ENCODE measurements at regions not wholly inside any gene's neighbourhood (a gene's known extent, or its start where the extent isn't known, plus 50 kb on each side); places are given as distances from the start of the nearest gene placed in this dataset.

DNA sequence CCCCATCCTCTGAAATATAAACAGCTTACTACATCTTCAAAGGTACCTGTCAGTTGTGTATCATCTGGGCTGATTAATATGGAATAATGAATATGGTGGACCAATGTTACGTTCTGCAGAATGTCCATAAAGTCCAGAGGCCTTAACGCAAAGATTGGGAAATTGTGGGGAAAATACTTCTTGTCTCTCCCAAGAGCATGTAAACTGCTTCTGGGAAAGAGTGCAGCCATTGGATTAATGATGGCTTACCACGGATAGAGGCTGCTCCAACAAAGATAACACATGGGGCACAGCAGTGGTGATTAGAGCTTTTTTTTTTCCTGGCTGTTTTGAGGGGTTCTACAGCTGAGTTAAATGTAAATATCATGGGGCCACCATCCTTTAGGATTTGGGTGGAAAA, 340.4 kb upstream of the AKR1E2 start:
- no peak overlapping the region for H3K4me3 ChIP-seq
- H3K79me2 ChIP-seq: no peaks in the 10 kb centered on the region
- no peaks in the 10 kb centered on the region for H4K20me1 ChIP-seq (ENCODE audit: insufficient read depth, poor library complexity, severe bottlenecking)
- H3K4me2 ChIP-seq: no peak overlapping the region
- H2AFZ ChIP-seq: no peak overlapping the region
- TF ChIP-seq, protein P1, sequence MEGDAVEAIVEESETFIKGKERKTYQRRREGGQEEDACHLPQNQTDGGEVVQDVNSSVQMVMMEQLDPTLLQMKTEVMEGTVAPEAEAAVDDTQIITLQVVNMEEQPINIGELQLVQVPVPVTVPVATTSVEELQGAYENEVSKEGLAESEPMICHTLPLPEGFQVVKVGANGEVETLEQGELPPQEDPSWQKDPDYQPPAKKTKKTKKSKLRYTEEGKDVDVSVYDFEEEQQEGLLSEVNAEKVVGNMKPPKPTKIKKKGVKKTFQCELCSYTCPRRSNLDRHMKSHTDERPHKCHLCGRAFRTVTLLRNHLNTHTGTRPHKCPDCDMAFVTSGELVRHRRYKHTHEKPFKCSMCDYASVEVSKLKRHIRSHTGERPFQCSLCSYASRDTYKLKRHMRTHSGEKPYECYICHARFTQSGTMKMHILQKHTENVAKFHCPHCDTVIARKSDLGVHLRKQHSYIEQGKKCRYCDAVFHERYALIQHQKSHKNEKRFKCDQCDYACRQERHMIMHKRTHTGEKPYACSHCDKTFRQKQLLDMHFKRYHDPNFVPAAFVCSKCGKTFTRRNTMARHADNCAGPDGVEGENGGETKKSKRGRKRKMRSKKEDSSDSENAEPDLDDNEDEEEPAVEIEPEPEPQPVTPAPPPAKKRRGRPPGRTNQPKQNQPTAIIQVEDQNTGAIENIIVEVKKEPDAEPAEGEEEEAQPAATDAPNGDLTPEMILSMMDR (IDR thresholded peaks at IDR 0.05; ENCODE audit: poor library complexity): no peak
- TF ChIP-seq EZH2phosphoT487 (IDR thresholded peaks at IDR 0.05; ENCODE audit: low read depth, severe bottlenecking, unreplicated experiment) (no peak), EZH2 (IDR thresholded peaks at IDR 0.05; ENCODE audit: borderline replicate concordance) (no peak)
- H3K36me3 ChIP-seq (replicated peaks; ENCODE audit: insufficient read depth, low read depth): no peaks in the 10 kb centered on the region
- H3K27me3 ChIP-seq: no peaks in the 10 kb centered on the region
- H3K9me3 ChIP-seq (ENCODE audit: low read depth): no peaks in the 10 kb centered on the region
- no peaks in the 10 kb centered on the region for H3K4me1 ChIP-seq (ENCODE audit: insufficient read depth)
- H3K9me2 ChIP-seq (replicated peaks; ENCODE audit: insufficient read depth): no peaks in the 10 kb centered on the region
- no peak for DNase-seq (ENCODE audit: low spot score)
- WGBS (ENCODE audit: low lambda C conversion rate, missing lambda C conversion rate): 67% methylated on average over 3 of the region's 3 CpGs
- no peak overlapping the region for H3K27ac ChIP-seq

DNA sequence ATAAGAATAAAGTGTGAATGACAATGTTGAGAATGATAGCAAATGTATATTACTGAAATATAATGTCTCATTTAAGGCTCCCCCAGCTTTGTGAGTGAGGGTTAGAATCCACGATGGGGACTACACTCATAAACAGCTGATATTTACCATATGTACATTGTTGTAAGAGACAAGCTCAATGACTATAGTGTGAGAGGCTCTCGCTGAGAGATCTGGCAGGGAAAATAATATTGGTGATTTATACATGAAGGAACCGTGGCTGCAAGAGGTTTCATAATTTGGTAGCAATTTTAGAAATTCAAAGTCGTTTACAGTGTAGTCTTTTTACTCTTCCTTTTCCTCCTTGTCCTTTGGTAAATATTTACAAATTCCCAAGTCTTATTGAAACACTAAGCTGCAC, 342.2 kb upstream of the AKR1E2 start:
- DNase-seq (ENCODE audit: low spot score): no peak
- Histone ChIP-seq H3K9me2 (replicated peaks; ENCODE audit: insufficient read depth) (no peaks in the 10 kb centered on the region), H3K36me3 (replicated peaks; ENCODE audit: insufficient read depth, low read depth) (no peaks in the 10 kb centered on the region), H3K4me1 (ENCODE audit: insufficient read depth) (no peaks in the 10 kb centered on the region), H3K79me2 (no peaks in the 10 kb centered on the region), H3K27ac (no peak overlapping the region), H3K4me3 (no peak overlapping the region), H3K4me2 (no peak overlapping the region), H3K9me3 (ENCODE audit: low read depth) (no peaks in the 10 kb centered on the region), H3K27me3 (no peaks in the 10 kb centered on the region), H4K20me1 (ENCODE audit: insufficient read depth, poor library complexity, severe bottlenecking) (no peaks in the 10 kb centered on the region), H2AFZ (no peak overlapping the region)
- 48% methylated on average over 4 of the region's 4 CpGs for WGBS (ENCODE audit: low lambda C conversion rate, missing lambda C conversion rate)
- TF ChIP-seq, protein P1 (IDR thresholded peaks at IDR 0.05; ENCODE audit: poor library complexity): no peak
- no peak for TF ChIP-seq EZH2phosphoT487 (IDR thresholded peaks at IDR 0.05; ENCODE audit: low read depth, severe bottlenecking, unreplicated experiment)
- no peak for TF ChIP-seq EZH2 (IDR thresholded peaks at IDR 0.05; ENCODE audit: borderline replicate concordance)

DNA sequence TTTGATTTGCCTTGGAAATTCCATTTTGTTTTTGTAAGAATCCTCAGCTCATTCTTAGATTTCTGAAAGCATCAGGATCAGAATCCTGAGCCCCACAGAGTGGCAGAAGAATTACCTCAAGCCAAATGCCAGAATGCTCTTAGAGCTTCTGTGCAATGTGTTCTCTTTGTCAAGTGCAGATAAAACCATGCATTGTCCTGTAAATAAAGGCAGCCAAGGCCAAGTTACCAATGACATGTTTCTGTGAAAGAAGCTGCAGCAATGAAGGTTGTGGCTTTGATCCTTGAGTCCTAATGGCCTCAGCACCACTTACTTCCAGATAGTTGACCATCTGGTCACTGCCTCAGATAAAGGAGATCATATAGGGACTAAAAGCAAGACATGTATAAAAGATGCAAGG, 343.3 kb upstream of the AKR1E2 start:
- H3K9me2 ChIP-seq (replicated peaks; ENCODE audit: insufficient read depth): no peaks in the 10 kb centered on the region
- H3K4me1 ChIP-seq (ENCODE audit: insufficient read depth): no peaks in the 10 kb centered on the region
- H3K27me3 ChIP-seq: no peaks in the 10 kb centered on the region
- no peak overlapping the region for H3K27ac ChIP-seq
- no peak overlapping the region for H3K4me3 ChIP-seq
- no peak overlapping the region for H2AFZ ChIP-seq
- H3K9me3 ChIP-seq (ENCODE audit: low read depth): no peaks in the 10 kb centered on the region
- no peaks in the 10 kb centered on the region for H3K36me3 ChIP-seq (replicated peaks; ENCODE audit: insufficient read depth, low read depth)
- H4K20me1 ChIP-seq (ENCODE audit: insufficient read depth, poor library complexity, severe bottlenecking): no peaks in the 10 kb centered on the region
- no peak for DNase-seq (ENCODE audit: low spot score)
- H3K4me2 ChIP-seq: no peak overlapping the region
- TF ChIP-seq, protein P1 (IDR thresholded peaks at IDR 0.05; ENCODE audit: poor library complexity): no peak
- TF ChIP-seq EZH2 (IDR thresholded peaks at IDR 0.05; ENCODE audit: borderline replicate concordance) (no peak), EZH2phosphoT487 (IDR thresholded peaks at IDR 0.05; ENCODE audit: low read depth, severe bottlenecking, unreplicated experiment) (no peak)
- no peaks in the 10 kb centered on the region for H3K79me2 ChIP-seq

DNA sequence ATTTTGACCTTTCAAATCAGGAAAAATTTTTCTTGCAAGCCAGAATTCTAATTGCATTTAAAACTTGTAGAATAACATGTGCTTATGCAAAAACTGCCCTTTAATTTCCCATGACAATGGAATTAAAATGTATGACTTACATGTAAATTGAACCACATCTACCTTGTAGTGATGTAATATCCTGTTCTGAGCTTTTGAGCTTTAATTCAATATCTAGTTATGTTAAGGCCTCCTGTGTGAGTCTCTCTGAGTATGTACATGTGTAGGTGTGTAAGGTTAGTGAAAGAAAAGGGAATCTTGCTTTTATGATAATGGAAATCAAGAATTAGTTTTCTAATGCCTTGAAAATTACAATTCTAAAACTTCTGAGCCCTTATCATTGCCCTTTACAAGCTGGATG, 344.8 kb upstream of the AKR1E2 start:
- no peaks in the 10 kb centered on the region for H3K9me3 ChIP-seq (ENCODE audit: low read depth)
- no peaks in the 10 kb centered on the region for H3K4me1 ChIP-seq (ENCODE audit: insufficient read depth)
- no peak overlapping the region for H3K4me3 ChIP-seq
- no peaks in the 10 kb centered on the region for H3K36me3 ChIP-seq (replicated peaks; ENCODE audit: insufficient read depth, low read depth)
- no peaks in the 10 kb centered on the region for H3K27me3 ChIP-seq
- H3K4me2 ChIP-seq: no peak overlapping the region
- no peak for DNase-seq (ENCODE audit: low spot score)
- no peak overlapping the region for H2AFZ ChIP-seq
- TF ChIP-seq EZH2 (IDR thresholded peaks at IDR 0.05; ENCODE audit: borderline replicate concordance): no peak
- no peak for TF ChIP-seq EZH2phosphoT487 (IDR thresholded peaks at IDR 0.05; ENCODE audit: low read depth, severe bottlenecking, unreplicated experiment)
- TF ChIP-seq, protein P1 (IDR thresholded peaks at IDR 0.05; ENCODE audit: poor library complexity): no peak
- no peaks in the 10 kb centered on the region for H3K79me2 ChIP-seq
- H4K20me1 ChIP-seq (ENCODE audit: insufficient read depth, poor library complexity, severe bottlenecking): no peaks in the 10 kb centered on the region
- no peak overlapping the region for H3K27ac ChIP-seq
- no peaks in the 10 kb centered on the region for H3K9me2 ChIP-seq (replicated peaks; ENCODE audit: insufficient read depth)
